NOMO-1 (cell line): ENCODE measurements at regions not wholly inside any gene's neighbourhood (a gene's known extent, or its start where the extent isn't known, plus 50 kb on each side); places are given as distances from the start of the nearest gene placed in this dataset.
"Not testable (repeated sequence)": the region's sequence is repeated elsewhere in the genome, so short reads cannot be mapped to it uniquely, and the experiment has no call there.

Experiments used
- DNase-seq, 2 experiments: peaks; one replicate each; lab custom pipeline; 2025; ENCODE audit not compliant: unreplicated experiment in 2 of 2; lab: John Stamatoyannopoulos, UW

- DNase-seq = no peak
Observed at GRCh38 chr2:82237994-82238662, 1933.6 kb upstream of the LRRTM1 start.

GRCh38 chr2:82234283-82234874, 1929.8 kb upstream of the LRRTM1 start:
- DNase-seq = no peak

DNA sequence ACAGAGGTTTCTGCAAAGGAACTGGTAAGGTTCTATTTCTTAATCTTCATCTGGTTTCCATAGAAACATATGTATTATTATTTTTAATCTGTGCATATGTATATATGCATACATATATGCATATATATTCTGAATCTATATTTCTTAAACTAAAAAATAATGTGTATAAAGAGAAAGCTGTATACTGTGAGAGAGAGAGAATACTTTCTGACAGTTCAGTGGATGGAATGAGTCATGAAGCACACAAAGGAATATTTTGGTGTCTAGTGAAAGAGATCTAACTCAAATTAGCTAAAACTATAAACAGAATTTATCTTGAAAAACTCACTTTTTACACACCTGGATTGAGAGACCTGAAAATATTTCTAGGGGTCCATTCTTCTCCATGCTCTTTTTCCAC, 1929.3 kb upstream of the LRRTM1 start:
- no peak for DNase-seq

DNA sequence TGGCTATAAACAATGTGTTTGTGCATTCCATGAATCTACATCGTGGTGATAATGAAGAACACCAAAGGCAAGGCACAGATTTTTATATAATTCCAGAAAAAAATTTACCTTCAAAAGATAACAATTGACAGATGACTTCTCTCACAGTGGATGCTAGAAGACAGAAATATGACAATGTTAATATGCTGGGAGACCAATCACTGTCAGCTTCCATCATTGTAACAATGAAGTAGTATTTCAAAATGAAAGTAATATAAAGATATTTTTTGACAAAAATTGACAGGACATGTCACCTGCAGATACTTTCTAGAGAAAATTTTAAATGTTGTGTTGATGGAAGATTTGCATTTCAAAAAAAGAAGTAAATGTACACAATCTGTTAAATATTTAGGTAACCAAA, 1925.9 kb upstream of the LRRTM1 start:
- DNase-seq = no peak

DNA sequence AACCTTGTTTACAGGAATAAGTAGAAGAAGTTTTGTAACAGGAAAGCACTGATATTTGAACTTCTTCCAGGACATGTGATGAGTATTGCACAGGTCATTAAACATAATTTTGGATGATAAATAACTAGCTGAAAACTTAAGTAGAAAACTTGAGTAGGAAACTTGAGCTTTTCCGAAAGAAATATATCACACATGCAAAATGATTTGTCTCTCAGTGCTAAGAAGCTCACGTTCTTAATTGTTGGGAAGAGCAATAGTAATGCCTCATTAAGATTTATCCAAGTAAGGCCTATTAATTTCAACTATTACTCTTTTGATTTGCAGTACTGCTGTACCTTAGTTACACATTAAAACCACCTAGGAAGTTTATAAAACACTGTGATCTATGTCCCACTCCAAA, 1921.9 kb upstream of the LRRTM1 start:
- no peak for DNase-seq

DNA sequence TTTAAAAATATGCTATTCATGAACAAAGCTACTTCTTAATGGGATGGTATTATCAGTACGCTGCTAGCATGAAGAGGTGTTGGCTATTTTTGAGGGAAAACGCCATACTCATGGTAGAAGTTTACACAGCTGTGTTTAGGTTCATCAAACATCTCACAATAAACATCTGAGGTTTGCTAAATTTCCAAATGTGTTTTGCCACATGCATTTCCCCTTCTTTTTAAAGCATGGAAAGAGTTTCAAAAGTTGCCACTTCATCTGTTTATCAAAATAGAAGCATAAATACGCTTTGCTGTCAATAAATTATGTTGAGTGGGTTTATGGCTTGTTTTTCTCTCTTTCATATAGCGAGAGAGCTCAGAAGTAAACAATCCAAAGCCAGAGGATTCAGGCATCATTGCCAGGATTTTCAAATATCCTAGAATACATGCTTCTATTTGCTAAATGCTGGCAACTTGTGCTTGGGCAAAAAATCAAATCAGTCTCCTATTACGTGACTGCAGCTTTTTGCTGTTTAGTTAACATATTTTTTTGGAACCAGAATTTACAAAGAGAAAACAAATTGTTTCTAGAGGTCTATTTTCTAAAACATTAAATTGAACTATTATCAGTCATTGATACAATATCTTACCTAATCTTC, 1919.9 kb upstream of the LRRTM1 start:
- no peak for DNase-seq

- no peak for DNase-seq
Observed at GRCh38 chr2:82215212-82215611, 1910.7 kb upstream of the LRRTM1 start.

- no peak for DNase-seq
Observed at GRCh38 chr2:82199493-82199852, 1894.9 kb upstream of the LRRTM1 start.

- no peak for DNase-seq
Observed at GRCh38 chr2:82198809-82199492, 1894.4 kb upstream of the LRRTM1 start.

- DNase-seq = no peak
Observed at GRCh38 chr2:82182270-82182669, 1877.7 kb upstream of the LRRTM1 start.

- not testable (repeated sequence) for DNase-seq
Observed at GRCh38 chr2:82175210-82175609, 1870.7 kb upstream of the LRRTM1 start.

- DNase-seq = no peak
Observed at GRCh38 chr2:82172483-82172882, 1867.9 kb upstream of the LRRTM1 start.

- DNase-seq = no peak
Observed at GRCh38 chr2:82169379-82169778, 1864.8 kb upstream of the LRRTM1 start.

DNA sequence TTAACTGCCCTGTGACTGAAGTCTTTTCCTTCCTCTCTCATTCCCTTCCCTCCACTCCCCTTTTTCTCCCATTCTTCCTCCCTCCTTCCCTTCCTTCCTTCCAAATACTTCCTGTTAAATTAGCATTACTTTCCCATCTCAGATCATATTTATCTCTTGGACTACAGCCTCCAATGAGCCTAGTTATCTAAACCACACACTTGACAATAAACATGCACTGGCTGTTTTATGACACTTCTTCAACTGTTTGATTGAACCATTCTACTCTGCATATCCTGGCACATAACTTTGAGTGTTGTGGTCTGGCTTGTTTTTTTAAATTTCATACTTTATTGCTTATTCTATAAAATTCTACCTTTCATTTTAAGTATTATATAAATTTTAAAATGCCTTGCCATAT, 1860.8 kb upstream of the LRRTM1 start:
- no peak for DNase-seq

- DNase-seq = no peak
Observed at GRCh38 chr2:82158150-82158549, 1853.6 kb upstream of the LRRTM1 start.

DNA sequence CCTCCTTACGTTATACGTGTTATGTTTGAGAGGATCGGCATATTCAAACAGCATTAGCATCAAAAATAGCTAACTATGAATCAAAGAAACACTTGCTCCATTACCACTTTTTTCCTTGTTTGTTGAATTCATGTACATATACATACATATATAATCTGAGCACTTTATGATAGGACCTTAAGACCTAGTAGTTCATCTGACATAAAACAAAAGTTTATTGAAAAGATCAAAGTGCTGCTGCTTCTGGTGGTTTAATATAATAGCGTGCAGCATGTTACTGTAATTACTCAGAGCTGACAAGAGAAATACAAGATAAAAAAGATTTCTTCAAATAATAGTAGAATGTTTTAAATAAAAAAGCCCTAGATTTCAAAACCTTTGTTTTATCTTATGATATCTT, 1850.9 kb upstream of the LRRTM1 start:
- DNase-seq = no peak

DNA sequence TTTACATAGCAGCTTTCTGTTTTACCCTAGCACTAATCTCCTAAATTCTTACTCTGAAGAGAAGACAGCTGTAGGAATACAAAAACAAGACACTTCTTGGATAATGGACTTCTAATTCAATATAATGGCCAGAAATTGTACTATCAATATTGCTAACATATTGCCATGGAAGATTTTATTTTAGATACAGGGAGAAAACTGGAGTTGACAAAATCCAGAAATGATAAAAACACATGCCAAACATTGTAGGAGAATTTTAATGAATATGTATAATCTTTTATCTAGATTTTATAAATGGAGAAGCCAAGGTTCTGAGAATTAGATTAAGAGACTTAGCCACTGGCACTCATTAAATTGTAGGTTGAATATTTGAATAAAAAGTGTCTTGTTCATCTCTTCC, 1838.8 kb upstream of the LRRTM1 start:
- DNase-seq = no peak

GRCh38 chr2:82139979-82140611, 1835.5 kb upstream of the LRRTM1 start:
- no peak for DNase-seq

- no peak for DNase-seq
Observed at GRCh38 chr2:82137441-82137840, 1832.9 kb upstream of the LRRTM1 start.

- no peak for DNase-seq
Observed at GRCh38 chr2:82128051-82128450, 1823.5 kb upstream of the LRRTM1 start.

DNA sequence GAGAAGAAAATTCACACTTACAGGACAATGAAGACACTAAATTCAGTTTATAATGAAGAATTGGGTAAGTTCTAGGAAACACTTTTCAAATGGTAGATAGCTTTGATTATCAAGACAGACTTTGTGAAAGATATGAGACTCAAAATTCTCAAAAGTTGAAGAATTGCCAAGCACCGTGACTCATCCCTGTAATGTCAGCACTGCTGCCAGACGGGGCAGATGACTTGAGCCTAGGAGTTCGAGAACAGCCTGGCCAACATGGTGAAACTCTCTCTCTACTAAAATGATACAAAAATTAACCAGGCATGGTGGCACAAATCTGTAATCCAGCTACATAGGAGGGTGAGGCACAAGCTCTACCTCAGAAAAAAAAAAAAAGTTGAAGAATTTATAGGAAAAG, 1820.1 kb upstream of the LRRTM1 start:
- DNase-seq = no peak
